ENCODE measurements at regions not wholly inside any gene's neighbourhood (a gene's known extent, or its start where the extent isn't known, plus 50 kb on each side); places are given as distances from the start of the nearest gene placed in this dataset.

DNA sequence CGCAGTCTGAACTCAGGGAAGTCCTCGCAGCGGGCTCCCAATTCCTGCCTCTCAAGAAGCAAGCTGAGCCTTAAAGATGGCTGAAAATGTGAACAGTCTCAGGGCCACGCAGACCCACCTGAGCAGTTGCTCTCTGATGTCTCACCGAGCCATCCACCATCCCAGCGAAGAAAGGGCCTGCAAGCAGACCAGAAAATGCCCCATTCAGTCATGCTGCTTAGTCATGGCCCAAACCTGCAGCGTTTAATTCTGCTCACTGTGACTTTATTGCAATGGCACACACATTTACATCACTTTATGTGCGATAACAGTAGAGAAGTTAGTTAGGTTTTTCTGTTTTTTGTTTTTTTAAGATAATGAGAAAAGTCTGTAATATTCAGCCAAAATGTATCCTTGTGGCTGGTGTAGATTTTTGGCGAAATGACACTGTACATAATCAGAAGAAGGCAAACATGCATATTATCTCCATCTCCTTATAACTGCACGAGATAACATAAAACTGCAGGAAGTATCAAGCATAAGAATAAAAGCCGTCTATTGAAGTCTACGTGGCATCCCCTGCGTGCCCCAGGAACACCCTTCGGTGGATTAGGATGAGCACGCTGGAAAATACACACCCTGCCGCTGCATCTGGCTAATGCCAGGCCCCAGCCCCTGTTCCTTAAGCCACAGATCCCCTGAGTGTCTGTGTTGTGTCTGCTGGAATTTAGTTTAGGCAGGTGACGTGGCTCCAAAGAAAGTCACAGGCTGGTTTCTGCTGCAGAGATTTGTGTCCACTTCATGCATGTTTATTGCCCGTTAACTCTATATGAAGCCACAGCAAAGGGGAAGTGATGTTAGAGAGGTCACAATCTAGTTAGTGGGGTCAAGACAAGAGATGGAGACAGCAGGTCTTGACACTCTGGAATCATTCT, 119.8 kb upstream of the IRF2BP2 start:
- TF ChIP-seq, protein P1, sequence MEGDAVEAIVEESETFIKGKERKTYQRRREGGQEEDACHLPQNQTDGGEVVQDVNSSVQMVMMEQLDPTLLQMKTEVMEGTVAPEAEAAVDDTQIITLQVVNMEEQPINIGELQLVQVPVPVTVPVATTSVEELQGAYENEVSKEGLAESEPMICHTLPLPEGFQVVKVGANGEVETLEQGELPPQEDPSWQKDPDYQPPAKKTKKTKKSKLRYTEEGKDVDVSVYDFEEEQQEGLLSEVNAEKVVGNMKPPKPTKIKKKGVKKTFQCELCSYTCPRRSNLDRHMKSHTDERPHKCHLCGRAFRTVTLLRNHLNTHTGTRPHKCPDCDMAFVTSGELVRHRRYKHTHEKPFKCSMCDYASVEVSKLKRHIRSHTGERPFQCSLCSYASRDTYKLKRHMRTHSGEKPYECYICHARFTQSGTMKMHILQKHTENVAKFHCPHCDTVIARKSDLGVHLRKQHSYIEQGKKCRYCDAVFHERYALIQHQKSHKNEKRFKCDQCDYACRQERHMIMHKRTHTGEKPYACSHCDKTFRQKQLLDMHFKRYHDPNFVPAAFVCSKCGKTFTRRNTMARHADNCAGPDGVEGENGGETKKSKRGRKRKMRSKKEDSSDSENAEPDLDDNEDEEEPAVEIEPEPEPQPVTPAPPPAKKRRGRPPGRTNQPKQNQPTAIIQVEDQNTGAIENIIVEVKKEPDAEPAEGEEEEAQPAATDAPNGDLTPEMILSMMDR (tag by site-specific recombination; IDR thresholded peaks at IDR 0.05): no peak
- TF ChIP-seq, protein P2, sequence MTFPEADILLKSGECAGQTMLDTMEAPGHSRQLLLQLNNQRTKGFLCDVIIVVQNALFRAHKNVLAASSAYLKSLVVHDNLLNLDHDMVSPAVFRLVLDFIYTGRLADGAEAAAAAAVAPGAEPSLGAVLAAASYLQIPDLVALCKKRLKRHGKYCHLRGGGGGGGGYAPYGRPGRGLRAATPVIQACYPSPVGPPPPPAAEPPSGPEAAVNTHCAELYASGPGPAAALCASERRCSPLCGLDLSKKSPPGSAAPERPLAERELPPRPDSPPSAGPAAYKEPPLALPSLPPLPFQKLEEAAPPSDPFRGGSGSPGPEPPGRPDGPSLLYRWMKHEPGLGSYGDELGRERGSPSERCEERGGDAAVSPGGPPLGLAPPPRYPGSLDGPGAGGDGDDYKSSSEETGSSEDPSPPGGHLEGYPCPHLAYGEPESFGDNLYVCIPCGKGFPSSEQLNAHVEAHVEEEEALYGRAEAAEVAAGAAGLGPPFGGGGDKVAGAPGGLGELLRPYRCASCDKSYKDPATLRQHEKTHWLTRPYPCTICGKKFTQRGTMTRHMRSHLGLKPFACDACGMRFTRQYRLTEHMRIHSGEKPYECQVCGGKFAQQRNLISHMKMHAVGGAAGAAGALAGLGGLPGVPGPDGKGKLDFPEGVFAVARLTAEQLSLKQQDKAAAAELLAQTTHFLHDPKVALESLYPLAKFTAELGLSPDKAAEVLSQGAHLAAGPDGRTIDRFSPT (tag by site-specific recombination; IDR thresholded peaks at IDR 0.05): no peak
- no peak for TF ChIP-seq ZNF596 (tag by site-specific recombination; IDR thresholded peaks at IDR 0.05)
- TF ChIP-seq, protein P3, sequence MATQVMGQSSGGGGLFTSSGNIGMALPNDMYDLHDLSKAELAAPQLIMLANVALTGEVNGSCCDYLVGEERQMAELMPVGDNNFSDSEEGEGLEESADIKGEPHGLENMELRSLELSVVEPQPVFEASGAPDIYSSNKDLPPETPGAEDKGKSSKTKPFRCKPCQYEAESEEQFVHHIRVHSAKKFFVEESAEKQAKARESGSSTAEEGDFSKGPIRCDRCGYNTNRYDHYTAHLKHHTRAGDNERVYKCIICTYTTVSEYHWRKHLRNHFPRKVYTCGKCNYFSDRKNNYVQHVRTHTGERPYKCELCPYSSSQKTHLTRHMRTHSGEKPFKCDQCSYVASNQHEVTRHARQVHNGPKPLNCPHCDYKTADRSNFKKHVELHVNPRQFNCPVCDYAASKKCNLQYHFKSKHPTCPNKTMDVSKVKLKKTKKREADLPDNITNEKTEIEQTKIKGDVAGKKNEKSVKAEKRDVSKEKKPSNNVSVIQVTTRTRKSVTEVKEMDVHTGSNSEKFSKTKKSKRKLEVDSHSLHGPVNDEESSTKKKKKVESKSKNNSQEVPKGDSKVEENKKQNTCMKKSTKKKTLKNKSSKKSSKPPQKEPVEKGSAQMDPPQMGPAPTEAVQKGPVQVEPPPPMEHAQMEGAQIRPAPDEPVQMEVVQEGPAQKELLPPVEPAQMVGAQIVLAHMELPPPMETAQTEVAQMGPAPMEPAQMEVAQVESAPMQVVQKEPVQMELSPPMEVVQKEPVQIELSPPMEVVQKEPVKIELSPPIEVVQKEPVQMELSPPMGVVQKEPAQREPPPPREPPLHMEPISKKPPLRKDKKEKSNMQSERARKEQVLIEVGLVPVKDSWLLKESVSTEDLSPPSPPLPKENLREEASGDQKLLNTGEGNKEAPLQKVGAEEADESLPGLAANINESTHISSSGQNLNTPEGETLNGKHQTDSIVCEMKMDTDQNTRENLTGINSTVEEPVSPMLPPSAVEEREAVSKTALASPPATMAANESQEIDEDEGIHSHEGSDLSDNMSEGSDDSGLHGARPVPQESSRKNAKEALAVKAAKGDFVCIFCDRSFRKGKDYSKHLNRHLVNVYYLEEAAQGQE (tag by site-specific recombination; IDR thresholded peaks at IDR 0.05): no peak
- TF ChIP-seq ZNF629 (tag by site-specific recombination; IDR thresholded peaks at IDR 0.05): no peak
- TF ChIP-seq SP2 (tag by site-specific recombination; IDR thresholded peaks at IDR 0.05): no peak
- no peak for TF ChIP-seq ZNF549 (tag by site-specific recombination; IDR thresholded peaks at IDR 0.05)
- TF ChIP-seq, protein P4, sequence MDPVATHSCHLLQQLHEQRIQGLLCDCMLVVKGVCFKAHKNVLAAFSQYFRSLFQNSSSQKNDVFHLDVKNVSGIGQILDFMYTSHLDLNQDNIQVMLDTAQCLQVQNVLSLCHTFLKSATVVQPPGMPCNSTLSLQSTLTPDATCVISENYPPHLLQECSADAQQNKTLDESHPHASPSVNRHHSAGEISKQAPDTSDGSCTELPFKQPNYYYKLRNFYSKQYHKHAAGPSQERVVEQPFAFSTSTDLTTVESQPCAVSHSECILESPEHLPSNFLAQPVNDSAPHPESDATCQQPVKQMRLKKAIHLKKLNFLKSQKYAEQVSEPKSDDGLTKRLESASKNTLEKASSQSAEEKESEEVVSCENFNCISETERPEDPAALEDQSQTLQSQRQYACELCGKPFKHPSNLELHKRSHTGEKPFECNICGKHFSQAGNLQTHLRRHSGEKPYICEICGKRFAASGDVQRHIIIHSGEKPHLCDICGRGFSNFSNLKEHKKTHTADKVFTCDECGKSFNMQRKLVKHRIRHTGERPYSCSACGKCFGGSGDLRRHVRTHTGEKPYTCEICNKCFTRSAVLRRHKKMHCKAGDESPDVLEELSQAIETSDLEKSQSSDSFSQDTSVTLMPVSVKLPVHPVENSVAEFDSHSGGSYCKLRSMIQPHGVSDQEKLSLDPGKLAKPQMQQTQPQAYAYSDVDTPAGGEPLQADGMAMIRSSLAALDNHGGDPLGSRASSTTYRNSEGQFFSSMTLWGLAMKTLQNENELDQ (tag by site-specific recombination; IDR thresholded peaks at IDR 0.05; ENCODE audit: low read depth): no peak
- no peak for TF ChIP-seq ZNF302 (tag by site-specific recombination; IDR thresholded peaks at IDR 0.05; ENCODE audit: low read depth)

All from HEK293 (cell line).